ENCODE measurements at regions not wholly inside any gene's neighbourhood (a gene's known extent, or its start where the extent isn't known, plus 50 kb on each side); places are given as distances from the start of the nearest gene placed in this dataset.

- TF ChIP-seq ZNF462 (CRISPR knock-in tag; IDR thresholded peaks at IDR 0.05), result no peak
- no peak for TF ChIP-seq CREB1 (CRISPR knock-in tag; IDR thresholded peaks at IDR 0.05; ENCODE audit: low read depth)
These were observed 242.5 kb downstream of the SH3BP4 start (continued) for GRCh38 chr2:235194351-235194750.

- H3K9me2 ChIP-seq (ENCODE audit: insufficient read depth), result no peaks in the 10 kb centered on the region
- no peak overlapping the region for H3K4me2 ChIP-seq
- H3F3A ChIP-seq (replicated peaks; ENCODE audit: low read depth), result no peaks in the 10 kb centered on the region
- DNase-seq (ENCODE audit: low spot score) (no peak), ATAC-seq (no peak)
- H3K27ac ChIP-seq (ENCODE audit: low read depth), result no peak overlapping the region
- H3K79me2 ChIP-seq (replicated peaks; ENCODE audit: insufficient read depth), result no peaks in the 10 kb centered on the region
- H3K27ac Mint-ChIP-seq, result no peak overlapping the region
- peaks cover 2% of the 10 kb centered on the region; the same call in 2 of the 3 replicates for H3K9me3 Mint-ChIP-seq
- no peaks in the 10 kb centered on the region for H3K4me1 ChIP-seq (ENCODE audit: insufficient read depth)
- H3K4me1 Mint-ChIP-seq, result peaks cover 3% of the 10 kb centered on the region; the same call in 1 of the 3 replicates
- H3K4me3 Mint-ChIP-seq, result no peak overlapping the region
- no peak for TF ChIP-seq ETS1 (IDR thresholded peaks at IDR 0.05)
- no peak for TF ChIP-seq STAT1 (IDR thresholded peaks at IDR 0.05; ENCODE audit: unreplicated experiment)
- TF ChIP-seq ZNF331 (CRISPR knock-in tag; IDR thresholded peaks at IDR 0.05; ENCODE audit: low read depth), result no peak
- no peak overlapping the region for H3K4me3 ChIP-seq
- no peaks in the 10 kb centered on the region for H3K36me3 Mint-ChIP-seq (ENCODE audit: low read depth)
- H3K27me3 ChIP-seq (ENCODE audit: insufficient read depth), result no peaks in the 10 kb centered on the region
- peaks cover 7% of the 10 kb centered on the region for H3K27me3 Mint-ChIP-seq (ENCODE audit: insufficient read depth, low read depth, poor library complexity)
- H4K20me1 ChIP-seq (replicated peaks; ENCODE audit: insufficient read depth), result no peaks in the 10 kb centered on the region; the same call in 1 of the 2 replicates
- H3K36me3 ChIP-seq (ENCODE audit: insufficient read depth), result no peaks in the 10 kb centered on the region
- H2AFZ ChIP-seq, result no peak overlapping the region
These were observed 243.0 kb downstream of the SH3BP4 start for GRCh38 chr2:235194836-235195235.

All from GM23338 (cell line).